Activated CD4-positive, alpha-beta T cell treated with anti-CD3 and anti-CD28 coated beads, Interleukin-2, Interleukin-6, amounts not matched to agents 100 ng/mL and 50 ng/mL, durations not matched to agents 16 hours and 8 hours (primary cell): ENCODE measurements at regions not wholly inside any gene's neighbourhood (a gene's known extent, or its start where the extent isn't known, plus 50 kb on each side); places are given as distances from the start of the nearest gene placed in this dataset.

Source experiments
- DNase-seq: peaks from one replicate; pipeline ENCODE4 v3.0.0-alpha.2; 2020

- no peak for DNase-seq
These were observed 117.7 kb upstream of the C1orf174 start for GRCh38 chr1:4017636-4018365.

- DNase-seq, result no peak
These were observed 118.5 kb upstream of the C1orf174 start for GRCh38 chr1:4018466-4019146.

- DNase-seq, result no peak
These were observed 119.1 kb upstream of the C1orf174 start for GRCh38 chr1:4019147-4019521.

GRCh38 chr1:4019606-4020331 is 119.7 kb upstream of the C1orf174 start:
- no peak for DNase-seq

- no peak for DNase-seq
These were observed 120.4 kb upstream of the C1orf174 start for GRCh38 chr1:4020449-4020848.

GRCh38 chr1:4021136-4021973 is 121.3 kb upstream of the C1orf174 start:
- DNase-seq, result no peak

- no peak for DNase-seq
These were observed 121.8 kb upstream of the C1orf174 start for GRCh38 chr1:4021974-4022268.

GRCh38 chr1:4022715-4023114 is 122.6 kb upstream of the C1orf174 start:
- no peak for DNase-seq

GRCh38 chr1:4023678-4024077 is 123.6 kb upstream of the C1orf174 start:
- no peak for DNase-seq

- DNase-seq, result no peak
These were observed 124.7 kb upstream of the C1orf174 start for GRCh38 chr1:4024811-4025210.

GRCh38 chr1:4025752-4026151 is 125.7 kb upstream of the C1orf174 start:
- no peak for DNase-seq

- DNase-seq, result no peak
These were observed 126.9 kb upstream of the C1orf174 start for GRCh38 chr1:4027008-4027407.

GRCh38 chr1:4027492-4028138 is 127.5 kb upstream of the C1orf174 start:
- no peak for DNase-seq

GRCh38 chr1:4028139-4028501 is 128.0 kb upstream of the C1orf174 start:
- DNase-seq, result no peak

GRCh38 chr1:4029376-4029775 is 129.3 kb upstream of the C1orf174 start:
- DNase-seq, result no peak

- DNase-seq, result no peak
These were observed 132.5 kb upstream of the C1orf174 start for GRCh38 chr1:4032571-4032970.

GRCh38 chr1:4033129-4033676 is 133.1 kb upstream of the C1orf174 start:
- DNase-seq, result no peak

GRCh38 chr1:4033713-4034112 is 133.6 kb upstream of the C1orf174 start:
- DNase-seq, result no peak

GRCh38 chr1:4034318-4034887 is 134.3 kb upstream of the C1orf174 start:
- no peak for DNase-seq

GRCh38 chr1:4044967-4045366 is 144.9 kb upstream of the C1orf174 start:
- DNase-seq, result no peak

GRCh38 chr1:4045397-4046010 is 145.4 kb upstream of the C1orf174 start:
- no peak for DNase-seq
